Liver (tissue), 8 donors: ENCODE measurements at regions not wholly inside any gene's neighbourhood (a gene's known extent, or its start where the extent isn't known, plus 50 kb on each side); places are given as distances from the start of the nearest gene placed in this dataset.

Experiments
- DNase-seq: peaks from one replicate; pipeline ENCODE4 v3.0.0-alpha.2; 2017; ENCODE audit warnings: low spot score
- H3K27ac ChIP-seq, 2 donors: one replicate each; pipeline ENCODE4 v1.7.0; 2013; ENCODE audit warnings: inconsistent platforms in 2 of 2, low read length in 2 of 2, control low read depth in 1 of 2, low read depth in 1 of 2, mild to moderate bottlenecking in 1 of 2
- H3K27me3 ChIP-seq, 4 donors: one replicate each; pipeline versions ENCODE4 v1.6.1 to v1.7.0; 2013; ENCODE audit warnings: low read length in 3 of 4, inconsistent platforms in 1 of 4, mild to moderate bottlenecking in 1 of 4, moderate library complexity in 1 of 4; ENCODE audit not compliant: control insufficient read depth in 4 of 4, insufficient read depth in 4 of 4
- H3K36me3 ChIP-seq, 4 donors: one replicate each; pipeline versions ENCODE4 v1.6.1 to v1.7.0; 2013; ENCODE audit warnings: low read length in 3 of 4, mild to moderate bottlenecking in 3 of 4, low read depth in 1 of 4, moderate library complexity in 1 of 4; ENCODE audit not compliant: control insufficient read depth in 4 of 4, insufficient read depth in 3 of 4
- H3K4me1 ChIP-seq, 4 donors: one replicate each; pipeline versions ENCODE4 v1.6.1 to v1.7.0; 2013; ENCODE audit warnings: low read length in 3 of 4, mild to moderate bottlenecking in 3 of 4, moderate library complexity in 1 of 4; ENCODE audit not compliant: control insufficient read depth in 4 of 4, insufficient read depth in 4 of 4
- H3K4me3 ChIP-seq, 3 donors: one replicate each; pipeline versions ENCODE4 v1.6.1 to v1.7.0; 2013; ENCODE audit warnings: low read length in 3 of 3, control low read depth in 1 of 3, low read depth in 1 of 3, mild to moderate bottlenecking in 1 of 3
- H3K9ac ChIP-seq, 2 donors: one replicate each; pipeline ENCODE4 v1.7.0; 2013; ENCODE audit warnings: low read length in 2 of 2, mild to moderate bottlenecking in 2 of 2, moderate library complexity in 2 of 2, control low read depth in 1 of 2, low read depth in 1 of 2
- H3K9me3 ChIP-seq, 4 donors: one replicate each; pipeline versions ENCODE4 v1.6.1 to v1.7.0; 2013; ENCODE audit warnings: low read length in 3 of 4; ENCODE audit not compliant: control insufficient read depth in 4 of 4
- CTCF ChIP-seq: fragments of 150-350 bp; IDR thresholded peaks from 2 replicates; pipeline ENCODE4 v1.5.1; 2017; ENCODE audit warnings: improper control_type of control experiment, low read depth, low read length; ENCODE audit not compliant: missing input control
- EGR1 ChIP-seq, 2 donors: IDR thresholded peaks; 2 replicates each; pipeline ENCODE4 v1.6.1; 2016 to 2018; ENCODE audit warnings: antibody characterized with exemption in 2 of 2, low read depth in 2 of 2
- FOXA1 ChIP-seq: IDR thresholded peaks from 2 replicates; pipeline ENCODE4 v1.6.1; 2016; ENCODE audit warnings: antibody characterized with exemption
- HNF4A ChIP-seq, 2 donors: conservative IDR thresholded peaks; 2 replicates each; pipeline ENCODE4 v1.6.1; 2016; ENCODE audit warnings: antibody characterized with exemption in 2 of 2, mild to moderate bottlenecking in 2 of 2
- HNF4G ChIP-seq: IDR thresholded peaks from 2 replicates; pipeline ENCODE4 v1.6.1; 2016; ENCODE audit warnings: antibody characterized with exemption
- JUND ChIP-seq, 2 donors: IDR thresholded peaks; 2 replicates each; pipeline ENCODE4 v1.6.1; 2016; ENCODE audit warnings: antibody characterized with exemption in 2 of 2
- RAD21 ChIP-seq, 2 donors: IDR thresholded peaks; 2 replicates each; pipeline ENCODE4 v1.6.1; 2016; ENCODE audit warnings: antibody characterized with exemption in 2 of 2, mild to moderate bottlenecking in 2 of 2
- REST ChIP-seq: IDR thresholded peaks from 2 replicates; pipeline ENCODE4 v1.6.1; 2016; ENCODE audit warnings: antibody characterized with exemption, mild to moderate bottlenecking
- RXRA ChIP-seq, 2 donors: IDR thresholded peaks; 2 replicates each; pipeline ENCODE4 v1.6.1; 2017 to 2018; ENCODE audit warnings: antibody characterized with exemption in 2 of 2, mild to moderate bottlenecking in 1 of 2
- SP1 ChIP-seq: IDR thresholded peaks from 2 replicates; pipeline ENCODE4 v1.6.1; 2018; ENCODE audit warnings: antibody characterized with exemption, mild to moderate bottlenecking
- TAF1 ChIP-seq: conservative IDR thresholded peaks from 2 replicates; pipeline ENCODE4 v1.6.1; 2016; ENCODE audit warnings: antibody characterized with exemption, mild to moderate bottlenecking
- YY1 ChIP-seq: IDR thresholded peaks from 2 replicates; pipeline ENCODE4 v1.6.1; 2016; ENCODE audit warnings: antibody characterized with exemption, mild to moderate bottlenecking
- WGBS: extraction: QIAGEN DNeasy Blood & Tissue Kit; methylation state at CpG from one replicate; pipeline ENCODE4 v1.1.7; 2013; 5-methylcytosine and 5-hydroxymethylcytosine counted together
- TF ChIP-seq, protein P1 (sequence below): IDR thresholded peaks from 2 replicates; pipeline ENCODE4 v1.6.1; 2016; ENCODE audit warnings: antibody characterized with exemption
- TF ChIP-seq, protein P2 (sequence below): IDR thresholded peaks from 2 replicates; pipeline ENCODE4 v1.6.1; 2016; ENCODE audit warnings: antibody characterized with exemption
- TF ChIP-seq, protein P3 (sequence below): IDR thresholded peaks from 2 replicates; pipeline ENCODE4 v1.6.1; 2016; ENCODE audit warnings: antibody characterized with exemption
- donor health status: healthy.
- donor health status: healthy.
- donor health status: healthy.
- donor health status: healthy.
- donor health status: healthy.

GRCh38 chr1:240667351-240667750 lies 55.4 kb upstream of the GREM2 start:
- Histone ChIP-seq H3K36me3 (no peaks in the 10 kb centered on the region), H3K4me3 (no peak overlapping the region), H3K9me3 (no peaks in the 10 kb centered on the region), H3K27ac (no peak overlapping the region), H3K4me1 (no peaks in the 10 kb centered on the region), H3K9ac (no peak overlapping the region), H3K27me3 (no peaks in the 10 kb centered on the region)
- TF ChIP-seq HNF4A (conservative IDR thresholded peaks at IDR 0.05) (no peak), SP1 (no peak)
- TF ChIP-seq, protein P1, sequence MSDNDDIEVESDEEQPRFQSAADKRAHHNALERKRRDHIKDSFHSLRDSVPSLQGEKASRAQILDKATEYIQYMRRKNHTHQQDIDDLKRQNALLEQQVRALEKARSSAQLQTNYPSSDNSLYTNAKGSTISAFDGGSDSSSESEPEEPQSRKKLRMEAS = no peak
- 78% methylated on average over 3 of the region's 3 CpGs for WGBS
- DNase-seq = no peak

- 83% methylated on average over 9 of the region's 9 CpGs for WGBS
- Histone ChIP-seq H3K27ac (no peak overlapping the region), H3K9ac (no peak overlapping the region), H3K4me1 (no peaks in the 10 kb centered on the region), H3K36me3 (no peaks in the 10 kb centered on the region), H3K27me3 (no peaks in the 10 kb centered on the region), H3K9me3 (no peaks in the 10 kb centered on the region), H3K4me3 (no peak overlapping the region)
- TF ChIP-seq TAF1 = no peak
- TF ChIP-seq REST = no peak
- TF ChIP-seq HNF4G = no peak
- TF ChIP-seq, protein P2, sequence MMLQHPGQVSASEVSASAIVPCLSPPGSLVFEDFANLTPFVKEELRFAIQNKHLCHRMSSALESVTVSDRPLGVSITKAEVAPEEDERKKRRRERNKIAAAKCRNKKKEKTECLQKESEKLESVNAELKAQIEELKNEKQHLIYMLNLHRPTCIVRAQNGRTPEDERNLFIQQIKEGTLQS = no peak
- TF ChIP-seq SP1 = no peak
- TF ChIP-seq EGR1 (IDR thresholded peaks at IDR 0.05; ENCODE audit: low read depth in 2 of 2) = no peak
- TF ChIP-seq FOXA1 = no peak
- TF ChIP-seq, protein P3, sequence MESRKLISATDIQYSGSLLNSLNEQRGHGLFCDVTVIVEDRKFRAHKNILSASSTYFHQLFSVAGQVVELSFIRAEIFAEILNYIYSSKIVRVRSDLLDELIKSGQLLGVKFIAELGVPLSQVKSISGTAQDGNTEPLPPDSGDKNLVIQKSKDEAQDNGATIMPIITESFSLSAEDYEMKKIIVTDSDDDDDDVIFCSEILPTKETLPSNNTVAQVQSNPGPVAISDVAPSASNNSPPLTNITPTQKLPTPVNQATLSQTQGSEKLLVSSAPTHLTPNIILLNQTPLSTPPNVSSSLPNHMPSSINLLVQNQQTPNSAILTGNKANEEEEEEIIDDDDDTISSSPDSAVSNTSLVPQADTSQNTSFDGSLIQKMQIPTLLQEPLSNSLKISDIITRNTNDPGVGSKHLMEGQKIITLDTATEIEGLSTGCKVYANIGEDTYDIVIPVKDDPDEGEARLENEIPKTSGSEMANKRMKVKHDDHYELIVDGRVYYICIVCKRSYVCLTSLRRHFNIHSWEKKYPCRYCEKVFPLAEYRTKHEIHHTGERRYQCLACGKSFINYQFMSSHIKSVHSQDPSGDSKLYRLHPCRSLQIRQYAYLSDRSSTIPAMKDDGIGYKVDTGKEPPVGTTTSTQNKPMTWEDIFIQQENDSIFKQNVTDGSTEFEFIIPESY = no peak
- TF ChIP-seq RAD21 (IDR thresholded peaks at IDR 0.05) = no peak
- TF ChIP-seq, protein P1 = no peak
- no peak for TF ChIP-seq JUND (IDR thresholded peaks at IDR 0.05)
- TF ChIP-seq CTCF = no peak
- TF ChIP-seq RXRA (IDR thresholded peaks at IDR 0.05) = no peak
- no peak for TF ChIP-seq YY1
- DNase-seq = no peak
Measured at GRCh38 chr1:240666568-240667198, 54.7 kb upstream of the GREM2 start.
